Posterior vena cava (tissue), 2 donors: ENCODE measurements at regions not wholly inside any gene's neighbourhood (a gene's known extent, or its start where the extent isn't known, plus 50 kb on each side); places are given as distances from the start of the nearest gene placed in this dataset.
A peak's percentile ranks its signal among the peaks of the same experiment; 100 is the strongest.

Source experiments
- DNase-seq: peaks from one replicate; pipeline ENCODE4 v3.0.0-alpha.2; 2020; ENCODE audit warnings: low spot score
- intact Hi-C, 2 donors: fragments of 100-400 bp; cut with DNase I; formaldehyde crosslinking; loops; one replicate each; pipeline versions ENCODE4 v1.14.1 to v1.14.2; 2022 to 2023
- donor health status: DM: yes; HTN: yes; CAD: no.
- donor health status: DM: yes; HTN: yes; CAD: no.

DNA sequence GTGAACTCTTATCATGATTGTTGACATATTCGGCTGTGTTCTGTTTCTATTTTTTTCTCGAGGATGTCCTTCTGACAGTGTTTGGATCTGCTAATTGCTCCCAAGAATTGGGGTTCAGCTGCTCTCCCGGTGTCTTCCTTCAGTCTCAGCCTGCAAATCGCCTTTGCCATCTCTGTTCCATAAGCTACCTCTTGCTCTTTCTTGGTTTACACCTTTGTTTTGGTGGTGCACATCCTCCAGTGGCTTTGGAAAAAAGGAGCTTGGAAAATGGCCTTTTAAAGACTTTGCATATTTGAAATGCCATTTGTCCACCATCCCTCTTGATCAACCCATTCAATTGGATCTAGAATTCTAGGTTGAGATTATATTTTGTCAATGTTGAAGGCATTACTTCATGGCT, 137.2 kb downstream of the URI1 start:
- DNase-seq, result no peak

GRCh38 chr19:30082168-30082567, 140.1 kb downstream of the URI1 start:
- peak; percentile 49 for DNase-seq
- intact Hi-C loops, result no loop called here

More for the DNA sequence above, 137.2 kb downstream of the URI1 start:
- intact Hi-C loops, result no loop called here

DNA sequence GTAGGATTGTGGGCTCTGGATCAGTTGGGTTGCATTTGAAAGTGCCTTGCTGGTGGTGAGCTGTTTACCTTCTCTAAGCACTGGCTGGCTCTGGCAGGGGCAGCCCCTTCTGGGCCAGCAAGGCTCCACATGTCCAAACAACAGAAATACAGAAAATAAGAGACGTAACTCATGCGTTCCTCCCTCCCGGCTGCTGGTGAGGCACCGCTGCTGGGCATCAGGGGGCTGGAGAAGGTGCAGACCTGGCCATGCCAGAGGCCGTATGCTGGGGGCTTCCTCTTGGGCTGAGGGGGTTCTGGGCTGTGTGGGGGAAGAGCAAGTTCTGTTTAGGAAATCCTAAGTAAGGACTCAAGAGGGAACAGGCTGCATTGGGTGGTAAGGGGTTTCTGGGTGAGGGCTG, 140.6 kb downstream of the URI1 start:
- DNase-seq, result peak; percentile 75
- intact Hi-C loops, result no loop called here

- intact Hi-C loops, result no loop called here
- peak; percentile 69 for DNase-seq
These were observed 141.2 kb downstream of the URI1 start for GRCh38 chr19:30083125-30083681.

- peak; percentile 55 for DNase-seq
- intact Hi-C loops, result no loop called here
These were observed 141.7 kb downstream of the URI1 start for GRCh38 chr19:30083701-30084156.

DNA sequence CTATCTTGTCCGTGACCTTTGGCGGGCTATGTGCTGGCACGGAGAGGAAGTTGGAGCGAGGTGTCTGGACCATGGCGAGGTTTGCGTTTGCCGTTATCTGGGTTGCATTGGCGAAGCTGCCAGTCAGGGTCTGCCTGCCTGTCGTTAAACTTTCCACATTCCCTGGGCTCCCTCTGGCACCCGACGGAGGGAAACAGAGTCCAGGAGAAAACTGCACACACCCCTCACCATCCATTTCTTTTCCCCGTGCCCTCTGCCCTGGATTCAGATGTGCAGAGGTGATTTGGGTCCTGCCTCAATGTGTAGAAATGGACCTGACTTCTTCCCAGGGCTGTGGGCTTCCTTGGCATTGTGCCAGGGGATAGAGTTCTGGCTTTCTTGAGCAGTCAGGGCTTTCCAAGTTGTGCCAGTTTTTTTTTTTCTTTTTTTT, 142.4 kb downstream of the URI1 start:
- intact Hi-C loops, result no loop called here
- DNase-seq, result peak; percentile 38

DNA sequence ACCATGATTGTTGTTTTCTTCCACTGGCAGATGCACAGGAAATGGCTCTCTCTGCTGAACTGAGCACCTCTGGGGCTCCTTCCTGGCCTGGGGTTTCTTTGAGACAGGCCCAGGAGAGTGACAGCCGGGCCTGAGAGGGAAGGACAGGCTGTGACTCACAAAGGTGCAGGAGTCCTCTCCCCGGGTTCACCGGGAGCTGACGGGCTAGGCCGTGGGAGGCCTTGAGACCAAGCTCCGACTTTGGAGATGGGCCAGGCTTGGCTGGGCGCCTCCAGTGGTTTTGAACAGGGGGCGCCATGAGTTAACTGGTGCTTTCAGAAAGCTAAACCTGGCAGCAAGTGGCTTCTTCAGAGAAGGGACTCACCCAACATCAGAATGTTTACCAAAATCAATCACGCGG, 143.4 kb downstream of the URI1 start:
- intact Hi-C loops, result no loop called here
- peak; percentile 72 for DNase-seq

GRCh38 chr19:30086220-30086619, 144.2 kb downstream of the URI1 start:
- intact Hi-C loops, result no loop called here
- peak; percentile 24 for DNase-seq

GRCh38 chr19:30086916-30087315, 144.9 kb downstream of the URI1 start:
- intact Hi-C loops, result no loop called here
- DNase-seq, result peak; percentile 10

DNA sequence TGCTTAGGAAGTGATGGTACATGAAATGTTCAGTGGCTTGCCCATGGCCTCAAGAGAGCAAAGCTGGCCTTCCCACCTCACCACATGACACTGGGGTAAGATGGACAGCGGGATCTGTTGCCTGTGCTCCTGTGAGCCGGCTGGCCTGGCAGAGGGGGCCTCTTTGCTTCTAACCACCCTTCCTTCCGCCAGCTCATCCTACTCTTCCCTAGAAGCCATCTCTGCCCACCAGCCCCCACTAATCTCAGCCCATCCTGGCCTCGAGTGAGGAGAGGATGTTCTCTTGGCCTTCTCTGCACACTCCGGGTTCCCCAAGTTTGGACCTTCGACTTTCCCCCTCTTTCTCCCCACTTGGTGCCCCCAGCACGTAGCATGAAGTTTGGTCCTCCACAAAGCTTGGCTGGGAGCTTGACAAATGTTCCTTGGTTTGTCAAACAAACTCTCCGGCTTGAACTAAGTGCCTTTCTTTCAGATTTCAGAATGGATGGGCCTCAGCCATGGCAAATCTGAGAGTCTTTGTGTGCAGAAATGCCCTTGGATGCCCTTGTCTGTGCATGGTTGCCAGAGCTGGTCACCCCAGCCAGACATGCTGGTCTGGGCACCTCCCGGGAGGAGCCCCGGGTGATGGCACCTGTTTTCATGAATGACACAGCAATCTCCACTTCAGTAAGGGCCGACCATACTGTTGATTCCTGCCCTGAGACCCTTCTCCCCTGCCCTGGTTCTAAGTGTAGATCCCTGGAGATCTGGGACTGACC, 145.5 kb downstream of the URI1 start:
- peak; percentile 51 for DNase-seq
- intact Hi-C loops, result no loop called here

- intact Hi-C loops, result no loop called here
These were observed 146.5 kb downstream of the URI1 start for GRCh38 chr19:30088567-30088966.

GRCh38 chr19:30089086-30089665, 147.1 kb downstream of the URI1 start:
- intact Hi-C loops, result no loop called here
- DNase-seq, result peak; percentile 54

More at GRCh38 chr19:30088567-30088966, 146.5 kb downstream of the URI1 start:
- peak; percentile 40 for DNase-seq

- DNase-seq, result peak; percentile 49
- intact Hi-C loops, result no loop called here
These were observed 148.4 kb downstream of the URI1 start for GRCh38 chr19:30090476-30090875.

DNA sequence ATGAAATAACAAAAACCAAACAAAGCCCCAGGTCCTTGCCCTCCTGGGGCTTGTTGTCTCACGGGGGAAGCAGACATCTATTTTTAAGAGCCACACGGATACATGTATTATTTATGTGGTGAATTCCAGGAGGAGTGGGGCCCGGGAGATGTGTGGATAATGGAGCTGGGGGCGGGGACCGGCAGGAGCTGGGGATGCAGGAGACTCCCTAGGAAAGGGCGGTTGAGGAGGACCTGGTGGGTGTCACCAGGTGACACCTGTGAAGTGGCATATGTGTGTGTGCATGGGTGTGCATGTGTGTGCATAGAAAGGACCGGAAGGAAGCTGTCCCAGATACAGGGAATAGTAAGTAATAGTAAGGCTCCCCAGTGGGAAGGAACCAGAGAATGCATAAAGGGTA, 148.9 kb downstream of the URI1 start:
- DNase-seq, result peak; percentile 36
- intact Hi-C loops, result no loop called here

GRCh38 chr19:30091456-30091855, 149.4 kb downstream of the URI1 start:
- peak; percentile 69 for DNase-seq
- intact Hi-C loops, result no loop called here

DNA sequence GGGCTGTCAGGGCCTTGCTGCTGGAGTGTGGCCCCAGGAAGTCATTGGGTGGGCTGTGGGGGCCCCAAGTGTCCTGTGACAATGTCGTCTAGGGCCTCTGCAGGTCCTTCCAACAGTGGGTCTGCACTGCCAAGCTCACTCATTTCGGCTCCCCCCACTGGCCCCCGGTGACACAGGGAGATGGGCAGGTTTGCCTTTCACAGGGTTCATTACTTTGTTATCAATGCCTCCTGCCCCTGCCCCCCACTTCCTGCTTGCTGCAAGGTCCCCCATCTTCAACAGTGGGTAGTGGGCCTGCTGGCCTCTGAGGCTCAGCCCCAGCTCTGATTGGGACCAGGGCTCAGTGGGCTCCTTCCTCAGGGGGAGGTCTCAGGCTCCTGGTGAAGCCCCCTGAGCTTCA, 149.8 kb downstream of the URI1 start:
- DNase-seq, result peak; percentile 74
- intact Hi-C loops, result no loop called here

DNA sequence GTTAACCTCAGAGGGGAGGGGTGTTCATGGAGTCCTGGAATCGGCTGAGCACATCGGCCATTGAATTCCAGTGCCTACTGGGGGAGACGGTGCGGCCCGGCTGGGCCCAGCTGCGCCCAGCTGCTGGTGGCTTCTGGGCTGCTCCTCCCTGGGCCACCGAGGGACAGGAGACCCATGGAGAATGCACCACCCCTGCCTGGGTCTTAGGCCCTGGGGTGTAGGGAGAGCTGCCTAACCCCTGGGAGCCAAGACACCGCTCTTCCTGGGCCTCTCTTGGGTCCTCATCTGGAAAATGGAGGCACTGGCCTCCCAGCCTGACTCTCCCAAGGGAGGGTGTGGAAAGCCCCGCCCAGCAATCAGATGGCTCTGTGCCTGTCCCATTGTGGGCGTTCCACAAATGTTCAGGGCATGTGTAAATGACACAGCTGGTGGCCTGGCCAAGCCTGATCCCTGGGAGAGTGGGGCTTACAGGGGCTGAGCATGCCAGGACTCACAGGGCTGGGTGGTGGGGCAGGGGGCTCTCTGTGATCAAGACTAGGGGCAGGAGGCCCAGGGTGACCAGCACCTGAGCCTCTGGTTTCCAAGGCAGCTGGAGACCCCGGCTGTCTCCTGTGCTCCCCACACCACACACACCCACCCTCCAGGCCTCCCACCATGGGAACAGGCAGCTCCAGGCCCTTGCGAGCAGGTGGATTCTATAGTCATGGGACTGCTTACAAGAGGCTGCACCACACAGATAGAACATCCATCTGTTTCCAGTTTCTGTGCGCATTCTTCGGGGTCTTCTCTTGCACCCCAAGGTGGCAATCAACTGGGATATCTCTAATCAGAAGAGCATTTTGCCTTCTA, 150.9 kb downstream of the URI1 start:
- peak; percentile 63 for DNase-seq
- intact Hi-C loops, result no loop called here

GRCh38 chr19:30093966-30094755, 152.1 kb downstream of the URI1 start:
- peak; percentile 58 for DNase-seq
- intact Hi-C loops, result no loop called here

- no peak for DNase-seq
- intact Hi-C loops, result no loop called here
These were observed 152.7 kb downstream of the URI1 start for GRCh38 chr19:30094756-30095140.
